SK-N-SH (cell line): ENCODE measurements at regions not wholly inside any gene's neighbourhood (a gene's known extent, or its start where the extent isn't known, plus 50 kb on each side); places are given as distances from the start of the nearest gene placed in this dataset.
A peak's percentile ranks its signal among the peaks of the same experiment; 100 is the strongest.

ENCODE experiments used
- EP300 ChIP-seq, 2 experiments: IDR thresholded peaks; 2 replicates each; pipeline versions ENCODE4 v1.4.0 to v1.6.1; 2012; ENCODE audit warnings: borderline replicate concordance in 1 of 2, low read depth in 1 of 2, low read length in 1 of 2
- EZH2phosphoT487 ChIP-seq: fragments of 200-600 bp; sonication (generic); IDR thresholded peaks from 2 replicates; pipeline ENCODE4 v1.6.1; 2017; ENCODE audit warnings: low read depth, mixed run types, mild to moderate bottlenecking, antibody characterized with exemption, moderate library complexity, borderline replicate concordance
- FOXM1 ChIP-seq: IDR thresholded peaks from 2 replicates; pipeline ENCODE4 v1.4.0; 2012; ENCODE audit warnings: low read depth, mild to moderate bottlenecking
- JUND ChIP-seq: IDR thresholded peaks from 2 replicates; pipeline ENCODE4 v1.4.0; 2012
- MXI1 ChIP-seq: IDR thresholded peaks from 2 replicates; pipeline ENCODE4 v1.6.1; 2012; ENCODE audit warnings: mild to moderate bottlenecking, low read depth, low read length, improper control_type of control experiment
- NFIC ChIP-seq: IDR thresholded peaks from 2 replicates; pipeline ENCODE4 v1.4.0; 2012; ENCODE audit warnings: borderline replicate concordance
- POLR2AphosphoS5 ChIP-seq: IDR thresholded peaks from 2 replicates; pipeline ENCODE4 v1.6.1; 2012; ENCODE audit warnings: low read depth, low read length
- TF ChIP-seq, protein P1 (sequence below): fragments of 200-600 bp; sonication (generic); IDR thresholded peaks from 2 replicates; pipeline ENCODE4 v1.6.1; 2017; ENCODE audit warnings: antibody characterized with exemption, mild to moderate bottlenecking, moderate library complexity
- TF ChIP-seq, protein P2 (sequence below): IDR thresholded peaks from 2 replicates; pipeline ENCODE4 v1.6.1; 2012; ENCODE audit warnings: mild to moderate bottlenecking, low read depth, low read length, moderate library complexity

DNA sequence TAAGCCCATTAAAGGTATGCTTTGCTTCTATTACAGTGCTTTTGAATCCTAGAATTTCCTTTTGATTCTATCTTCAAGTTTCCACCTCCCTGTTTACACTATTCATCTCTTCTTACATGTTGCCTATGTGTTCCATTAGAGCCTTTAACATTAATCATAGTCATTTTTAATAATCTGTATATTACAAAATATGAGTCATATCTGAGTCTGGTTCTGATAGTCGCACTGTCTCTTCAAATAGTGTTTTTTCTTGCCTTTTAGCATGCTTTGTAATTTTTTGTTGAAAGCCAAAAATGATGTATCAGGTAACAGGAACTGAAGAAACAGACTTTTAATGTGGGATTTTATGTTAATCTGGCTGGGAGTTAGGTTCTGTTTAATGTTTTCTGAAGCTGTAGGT, 68.4 kb downstream of the DNAAF9 start:
- TF ChIP-seq EP300 (IDR thresholded peaks at IDR 0.05; ENCODE audit: borderline replicate concordance in 1 of 2, low read depth in 1 of 2, low read length in 1 of 2) (no peak), POLR2AphosphoS5 (no peak), FOXM1 (no peak), JUND (peak; percentile 33), EZH2phosphoT487 (no peak), MXI1 (no peak), NFIC (no peak)
- TF ChIP-seq, protein P1, sequence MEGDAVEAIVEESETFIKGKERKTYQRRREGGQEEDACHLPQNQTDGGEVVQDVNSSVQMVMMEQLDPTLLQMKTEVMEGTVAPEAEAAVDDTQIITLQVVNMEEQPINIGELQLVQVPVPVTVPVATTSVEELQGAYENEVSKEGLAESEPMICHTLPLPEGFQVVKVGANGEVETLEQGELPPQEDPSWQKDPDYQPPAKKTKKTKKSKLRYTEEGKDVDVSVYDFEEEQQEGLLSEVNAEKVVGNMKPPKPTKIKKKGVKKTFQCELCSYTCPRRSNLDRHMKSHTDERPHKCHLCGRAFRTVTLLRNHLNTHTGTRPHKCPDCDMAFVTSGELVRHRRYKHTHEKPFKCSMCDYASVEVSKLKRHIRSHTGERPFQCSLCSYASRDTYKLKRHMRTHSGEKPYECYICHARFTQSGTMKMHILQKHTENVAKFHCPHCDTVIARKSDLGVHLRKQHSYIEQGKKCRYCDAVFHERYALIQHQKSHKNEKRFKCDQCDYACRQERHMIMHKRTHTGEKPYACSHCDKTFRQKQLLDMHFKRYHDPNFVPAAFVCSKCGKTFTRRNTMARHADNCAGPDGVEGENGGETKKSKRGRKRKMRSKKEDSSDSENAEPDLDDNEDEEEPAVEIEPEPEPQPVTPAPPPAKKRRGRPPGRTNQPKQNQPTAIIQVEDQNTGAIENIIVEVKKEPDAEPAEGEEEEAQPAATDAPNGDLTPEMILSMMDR: no peak
- TF ChIP-seq, protein P2, sequence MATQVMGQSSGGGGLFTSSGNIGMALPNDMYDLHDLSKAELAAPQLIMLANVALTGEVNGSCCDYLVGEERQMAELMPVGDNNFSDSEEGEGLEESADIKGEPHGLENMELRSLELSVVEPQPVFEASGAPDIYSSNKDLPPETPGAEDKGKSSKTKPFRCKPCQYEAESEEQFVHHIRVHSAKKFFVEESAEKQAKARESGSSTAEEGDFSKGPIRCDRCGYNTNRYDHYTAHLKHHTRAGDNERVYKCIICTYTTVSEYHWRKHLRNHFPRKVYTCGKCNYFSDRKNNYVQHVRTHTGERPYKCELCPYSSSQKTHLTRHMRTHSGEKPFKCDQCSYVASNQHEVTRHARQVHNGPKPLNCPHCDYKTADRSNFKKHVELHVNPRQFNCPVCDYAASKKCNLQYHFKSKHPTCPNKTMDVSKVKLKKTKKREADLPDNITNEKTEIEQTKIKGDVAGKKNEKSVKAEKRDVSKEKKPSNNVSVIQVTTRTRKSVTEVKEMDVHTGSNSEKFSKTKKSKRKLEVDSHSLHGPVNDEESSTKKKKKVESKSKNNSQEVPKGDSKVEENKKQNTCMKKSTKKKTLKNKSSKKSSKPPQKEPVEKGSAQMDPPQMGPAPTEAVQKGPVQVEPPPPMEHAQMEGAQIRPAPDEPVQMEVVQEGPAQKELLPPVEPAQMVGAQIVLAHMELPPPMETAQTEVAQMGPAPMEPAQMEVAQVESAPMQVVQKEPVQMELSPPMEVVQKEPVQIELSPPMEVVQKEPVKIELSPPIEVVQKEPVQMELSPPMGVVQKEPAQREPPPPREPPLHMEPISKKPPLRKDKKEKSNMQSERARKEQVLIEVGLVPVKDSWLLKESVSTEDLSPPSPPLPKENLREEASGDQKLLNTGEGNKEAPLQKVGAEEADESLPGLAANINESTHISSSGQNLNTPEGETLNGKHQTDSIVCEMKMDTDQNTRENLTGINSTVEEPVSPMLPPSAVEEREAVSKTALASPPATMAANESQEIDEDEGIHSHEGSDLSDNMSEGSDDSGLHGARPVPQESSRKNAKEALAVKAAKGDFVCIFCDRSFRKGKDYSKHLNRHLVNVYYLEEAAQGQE: no peak
